ENCODE measurements at regions not wholly inside any gene's neighbourhood (a gene's known extent, or its start where the extent isn't known, plus 50 kb on each side); places are given as distances from the start of the nearest gene placed in this dataset.

DNA sequence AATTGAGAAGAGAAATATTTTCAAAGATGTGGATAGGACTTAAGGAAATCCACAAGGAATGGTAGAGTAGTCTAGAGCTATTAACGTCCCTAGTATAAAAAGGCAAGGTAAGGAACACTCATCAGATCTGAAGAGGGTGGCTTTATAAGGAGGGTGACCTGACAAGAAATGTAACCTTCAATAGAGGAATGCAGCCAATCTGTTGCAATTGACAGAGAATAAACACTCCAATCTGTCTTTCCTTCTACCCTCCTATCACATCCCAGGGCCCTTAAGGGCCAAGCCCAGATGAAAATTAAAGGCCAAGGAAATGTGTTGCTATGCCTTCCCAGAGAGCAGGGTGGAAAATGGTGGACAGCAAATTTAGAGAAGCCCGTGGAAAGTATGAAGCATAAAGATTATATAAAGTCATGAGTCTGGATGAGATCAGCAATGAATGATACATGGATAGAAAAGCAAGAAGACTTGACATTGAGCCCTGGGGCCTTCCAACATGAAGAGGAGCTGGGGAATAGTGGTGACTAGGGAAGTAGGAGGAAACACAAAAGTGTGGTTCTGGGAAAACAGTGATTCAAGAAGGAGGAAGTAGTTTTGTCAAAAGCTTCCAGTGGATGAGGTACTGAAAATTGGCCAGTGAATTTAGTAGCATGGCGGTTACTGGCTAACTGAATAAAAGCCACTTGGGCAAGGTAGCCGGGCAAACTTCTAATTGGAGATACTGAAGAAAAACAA, 270.6 kb upstream of the TANK start:
- DNase-seq, result no peak

DNA sequence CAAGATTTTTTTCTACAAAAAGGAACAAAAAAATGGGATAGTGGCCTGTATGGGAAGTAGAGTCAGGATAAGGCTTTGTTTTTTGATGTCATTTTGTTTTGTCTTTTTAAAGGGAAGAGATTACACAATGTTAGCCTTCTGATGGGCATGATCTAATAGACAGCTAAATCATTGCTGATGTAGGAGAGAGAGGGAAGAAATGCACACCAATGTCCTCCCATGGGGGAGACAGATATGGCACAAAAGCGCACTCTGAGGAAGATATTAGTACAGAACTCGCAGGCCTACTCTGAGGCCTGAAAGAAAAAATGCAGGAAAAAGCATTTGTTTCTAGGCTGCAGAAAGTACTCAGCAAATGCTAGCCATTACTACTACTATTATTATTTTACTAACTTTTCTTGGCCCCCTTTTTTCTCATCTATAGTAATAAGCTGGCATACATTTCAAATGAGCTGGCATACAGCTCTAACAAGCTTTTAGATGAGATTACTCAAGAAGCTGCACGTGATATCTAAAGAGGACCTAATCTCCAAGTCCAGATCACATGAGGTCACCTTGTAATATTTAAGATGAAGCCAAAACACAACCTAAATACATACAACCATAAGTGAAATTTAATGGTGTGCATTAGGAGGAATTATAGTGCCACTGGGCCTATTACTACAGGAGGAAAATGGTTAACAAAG, 269.4 kb upstream of the TANK start:
- no peak for DNase-seq

DNA sequence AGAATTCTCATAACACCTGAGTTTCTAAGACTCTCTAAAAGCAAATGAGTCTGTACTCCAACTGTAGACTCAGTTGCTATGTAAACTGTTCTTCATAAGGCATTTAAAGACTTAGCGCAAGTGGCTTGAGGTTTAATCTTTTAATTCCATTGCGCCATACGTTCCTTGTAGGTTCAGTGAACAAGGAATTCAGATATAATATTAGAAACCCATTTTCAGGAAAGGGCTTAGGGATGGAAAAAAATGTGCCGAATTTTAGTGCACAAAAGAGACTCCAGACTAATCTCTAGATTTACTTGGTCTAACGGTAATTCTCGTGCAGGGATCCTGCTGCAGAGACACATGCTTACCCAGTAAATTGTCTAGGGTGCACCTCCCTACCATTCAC, 268.9 kb upstream of the TANK start:
- DNase-seq, result no peak

DNA sequence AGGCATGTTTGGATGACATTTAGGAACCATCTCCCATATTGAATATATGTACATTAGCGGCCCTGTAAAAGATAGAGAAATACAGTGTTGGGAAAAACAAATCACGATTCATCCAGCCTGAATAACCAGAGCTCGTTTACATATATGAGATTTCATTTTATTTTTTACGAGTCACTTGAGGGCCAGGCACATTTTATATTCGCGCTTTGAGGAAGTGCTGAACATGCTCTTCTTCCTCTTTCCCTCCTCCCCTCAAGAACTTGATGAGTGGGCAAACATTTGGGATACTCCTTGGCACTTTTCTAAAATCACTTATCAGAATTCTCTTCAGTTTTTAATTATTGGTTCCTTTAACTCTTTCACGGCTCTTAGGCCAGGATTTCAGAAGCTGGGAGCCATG, 268.0 kb upstream of the TANK start:
- no peak for DNase-seq

DNA sequence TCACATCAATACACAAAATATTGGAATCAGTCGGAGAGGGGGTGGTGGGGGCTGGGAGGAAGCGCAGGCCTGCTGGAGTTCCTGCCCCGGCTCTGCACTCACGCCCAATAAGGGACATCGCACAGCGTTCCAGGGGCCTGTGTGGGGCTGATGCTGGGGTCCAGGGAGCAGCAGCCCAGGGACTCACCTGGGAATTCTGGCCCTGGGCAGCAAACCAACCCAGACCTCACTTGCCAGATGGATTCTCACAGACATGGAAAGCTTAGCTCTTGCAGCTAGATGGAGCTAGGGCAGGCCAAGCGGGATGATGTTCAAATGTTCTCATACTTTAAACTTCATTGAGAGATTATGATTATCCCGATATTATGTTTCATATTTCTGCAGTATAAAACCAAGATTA, 266.6 kb upstream of the TANK start:
- DNase-seq, result no peak

DNA sequence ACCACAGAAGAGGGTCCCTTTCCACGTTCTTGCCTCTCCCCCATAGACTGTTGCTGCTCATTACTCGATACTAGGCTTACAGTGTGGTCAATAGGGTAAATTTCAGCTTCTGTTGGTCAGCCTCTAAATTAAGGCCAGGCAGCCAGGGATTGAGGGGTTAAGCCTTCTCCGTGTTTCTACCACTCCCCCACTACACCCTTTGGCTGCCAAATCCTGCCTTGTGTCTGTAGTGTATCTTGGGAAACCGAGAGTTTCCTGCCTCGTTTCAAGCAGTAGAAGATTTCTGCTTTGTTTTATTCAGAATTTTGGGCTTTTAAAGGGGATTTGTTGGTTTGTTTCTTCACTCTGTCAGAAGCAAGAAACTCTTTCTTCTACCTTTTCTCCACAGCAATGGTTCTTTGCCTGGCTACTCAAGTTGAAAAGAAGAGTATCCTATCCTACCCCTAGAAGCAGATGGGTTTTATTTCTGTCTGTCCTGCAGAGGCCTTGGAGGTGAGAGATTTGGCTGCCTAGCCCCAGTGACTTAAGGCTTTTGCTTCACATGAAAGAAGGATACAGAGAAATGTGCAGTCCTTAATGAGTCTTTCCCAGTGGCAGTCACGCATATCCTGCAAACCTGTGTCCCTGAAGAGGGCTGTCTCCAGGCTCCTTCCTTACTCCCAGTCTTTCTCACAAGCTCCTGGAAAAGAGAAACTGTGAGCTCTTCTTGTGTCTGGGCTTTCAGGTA, 261.5 kb upstream of the TANK start:
- no peak for DNase-seq

DNA sequence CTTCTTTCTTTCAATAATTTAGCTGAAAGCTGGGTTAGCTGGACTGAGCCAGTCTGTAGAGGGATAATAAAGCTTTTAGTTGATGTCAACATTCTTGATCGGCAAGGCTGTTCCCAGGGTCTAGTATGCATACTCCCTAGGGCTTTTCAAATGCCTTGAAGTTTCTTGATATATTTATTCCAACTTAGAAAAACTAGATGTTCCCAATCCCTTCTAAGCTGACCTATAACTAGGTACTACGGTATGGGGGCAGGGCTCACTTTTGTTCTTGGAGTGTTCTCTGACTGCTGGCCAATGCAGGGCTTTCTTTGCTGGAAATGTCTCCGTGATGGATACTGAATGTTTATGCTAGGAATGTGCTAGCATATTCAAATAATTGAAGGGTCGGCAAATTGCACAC, 258.6 kb upstream of the TANK start:
- no peak for DNase-seq

DNA sequence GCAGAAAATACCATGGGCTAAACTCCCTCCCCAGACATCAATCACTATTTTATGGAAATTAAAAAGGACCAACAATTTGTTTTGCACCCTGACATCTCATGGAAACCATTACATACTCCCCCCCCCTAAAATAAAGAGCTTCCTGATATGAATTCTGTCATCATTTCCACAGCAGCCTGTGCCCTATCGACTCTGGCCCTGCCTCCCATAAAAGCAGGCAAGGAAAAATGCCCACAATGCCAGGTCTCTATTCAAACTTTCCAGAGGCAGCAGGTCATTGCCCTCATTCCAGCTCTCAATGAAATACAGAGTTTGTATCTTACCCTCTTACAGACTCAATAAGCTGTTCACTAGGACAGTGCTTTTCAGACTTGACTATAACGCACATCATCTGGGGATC, 254.4 kb upstream of the TANK start:
- no peak for DNase-seq

DNA sequence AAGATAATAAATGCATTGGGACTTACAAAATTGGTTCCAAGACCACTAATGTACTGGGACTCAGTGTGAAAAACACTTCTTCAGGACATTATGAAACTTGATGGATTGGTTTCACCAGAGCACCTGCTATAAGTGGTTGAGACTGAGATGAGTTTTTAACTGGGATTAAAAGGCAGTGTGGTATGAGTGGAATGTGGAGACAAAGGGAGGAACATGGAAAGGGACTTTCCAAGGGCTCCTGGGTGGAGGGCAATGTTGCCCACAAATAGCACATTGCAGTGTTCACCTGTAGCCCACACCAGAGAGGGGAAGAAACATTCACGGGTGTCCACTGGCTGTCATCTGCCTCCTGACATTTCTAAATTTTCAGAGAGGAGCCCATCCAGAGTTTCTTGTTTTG, 253.3 kb upstream of the TANK start:
- no peak for DNase-seq

DNA sequence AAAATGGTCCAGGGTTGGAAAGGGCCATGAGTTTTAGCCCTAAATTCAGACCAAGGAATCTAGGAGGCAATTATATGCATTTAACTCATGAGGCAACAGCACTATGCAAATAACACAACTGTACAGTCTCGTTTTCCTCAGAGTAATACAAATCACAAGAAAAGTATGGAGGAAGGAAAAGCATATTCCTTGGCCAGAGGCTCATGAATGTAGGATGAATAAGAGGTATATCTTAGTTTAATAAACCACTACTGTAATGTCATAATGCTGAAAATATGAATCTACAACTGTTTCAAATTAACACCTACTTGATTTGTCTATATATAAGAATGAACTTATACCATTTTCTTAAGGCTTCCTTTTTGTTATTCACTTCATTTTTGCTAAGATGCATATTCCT, 252.5 kb upstream of the TANK start:
- DNase-seq, result no peak

DNA sequence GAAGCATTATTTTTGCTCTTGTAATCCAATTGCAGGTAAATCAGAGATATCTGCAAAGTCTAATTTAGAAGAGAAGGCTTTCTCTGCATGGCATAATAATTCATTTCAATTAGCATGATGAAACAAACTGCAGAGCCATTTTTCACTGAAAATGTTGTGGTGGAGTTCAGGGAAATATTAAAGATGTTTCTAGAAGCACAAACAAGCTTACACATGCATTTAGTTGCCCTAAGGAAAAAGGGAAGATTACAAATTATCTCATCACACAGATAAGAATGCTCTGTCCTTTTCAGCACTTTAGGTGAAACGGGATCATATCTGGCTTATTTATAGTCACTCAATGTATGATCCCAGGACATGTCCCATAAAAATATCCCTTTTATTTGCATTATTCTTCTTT, 252.1 kb upstream of the TANK start:
- DNase-seq, result no peak

DNA sequence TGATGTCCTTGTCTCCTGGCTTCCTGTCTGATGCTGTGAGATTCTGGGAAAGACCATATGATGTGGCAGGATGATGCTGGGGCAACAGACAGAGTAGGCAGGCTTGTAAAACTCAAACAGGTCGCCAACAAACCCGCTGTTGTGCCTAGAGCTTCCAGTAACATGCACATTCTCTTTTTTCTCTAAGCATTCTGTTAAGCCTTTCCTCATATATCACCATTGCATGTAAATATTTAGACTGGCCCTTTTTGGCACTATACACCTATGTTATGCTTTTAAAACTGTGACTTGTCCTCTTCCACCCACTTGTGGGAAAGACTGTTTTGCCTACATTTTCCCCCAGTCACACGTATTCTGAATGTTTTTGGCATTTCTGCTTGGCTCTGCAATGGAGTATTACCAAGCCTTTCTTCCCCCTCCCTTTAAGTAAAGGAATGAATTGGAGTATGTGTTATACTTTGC, 250.4 kb upstream of the TANK start:
- DNase-seq, result no peak

DNA sequence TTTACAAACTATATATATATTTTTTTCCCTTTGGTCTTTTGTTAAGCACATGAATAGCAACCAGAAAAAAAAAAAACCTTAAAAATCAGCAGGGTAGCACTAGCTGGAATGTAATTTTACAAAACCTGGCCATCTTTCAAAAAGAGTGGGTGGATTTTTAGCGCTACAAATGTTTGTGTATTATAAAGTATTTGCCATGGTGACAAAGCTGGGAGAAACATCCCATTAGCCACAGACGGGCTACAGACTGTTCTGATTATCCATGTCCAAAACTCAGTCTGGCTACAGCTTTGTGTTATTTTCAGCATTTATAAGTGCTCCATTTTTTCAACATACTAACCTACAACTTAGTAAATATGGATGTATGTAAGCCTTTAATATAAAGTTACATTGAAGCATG, 249.5 kb upstream of the TANK start:
- no peak for DNase-seq

DNA sequence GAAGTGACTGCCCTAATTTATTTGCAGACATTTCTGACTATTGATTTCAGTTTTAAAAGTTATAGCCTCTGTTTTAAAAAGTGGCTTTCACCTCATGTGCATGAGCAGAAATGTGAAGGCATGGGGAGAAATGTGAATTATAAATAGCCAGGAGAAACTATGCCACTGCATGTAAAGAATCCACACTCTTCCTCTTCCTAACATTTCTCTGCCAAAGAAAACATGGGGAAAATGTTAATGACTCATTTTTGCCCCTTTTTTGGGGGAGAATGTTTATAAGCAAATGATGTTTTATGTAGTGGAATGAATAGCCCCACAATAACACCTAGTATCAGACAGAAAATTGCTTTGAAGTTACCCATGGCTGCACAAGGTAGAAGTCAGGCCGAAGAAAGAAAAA, 249.0 kb upstream of the TANK start:
- no peak for DNase-seq

DNA sequence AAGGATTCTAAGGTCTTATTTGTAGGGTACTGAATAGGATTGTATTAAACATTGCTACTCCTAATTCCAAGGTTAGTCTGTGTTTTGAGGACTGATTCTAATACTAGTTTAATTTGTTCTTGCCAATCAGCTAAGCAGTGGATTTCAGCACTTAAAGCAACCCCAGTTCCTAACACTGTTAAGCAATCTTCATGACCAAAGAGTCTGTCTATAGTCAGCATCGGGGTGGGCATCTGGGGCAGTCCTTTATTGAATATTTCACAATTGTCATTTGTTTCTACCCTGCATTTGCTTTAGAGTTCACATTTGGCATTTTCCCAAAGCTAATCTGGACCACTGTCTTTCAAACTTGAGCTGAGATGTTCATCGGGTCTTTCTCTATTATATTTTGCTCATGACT, 248.0 kb upstream of the TANK start:
- DNase-seq, result no peak

DNA sequence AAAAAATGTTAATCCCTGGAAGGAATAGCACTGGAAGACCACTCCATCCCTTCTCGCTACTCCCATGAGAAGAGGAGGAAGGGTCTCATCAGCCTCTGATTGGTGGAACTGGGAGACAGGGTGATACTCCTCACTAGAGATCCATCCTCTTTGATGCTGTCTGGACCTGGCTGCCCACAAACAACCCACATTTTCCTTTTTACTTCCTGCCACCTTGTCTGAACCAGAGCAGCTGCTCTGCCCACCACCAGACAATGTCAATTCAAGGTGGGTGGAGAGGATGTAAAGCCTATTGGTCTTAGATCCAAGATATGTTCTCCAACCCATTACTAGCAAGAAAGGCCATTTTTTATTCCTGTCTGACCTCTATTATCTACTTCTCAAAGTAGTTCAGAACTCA, 246.9 kb upstream of the TANK start:
- no peak for DNase-seq

DNA sequence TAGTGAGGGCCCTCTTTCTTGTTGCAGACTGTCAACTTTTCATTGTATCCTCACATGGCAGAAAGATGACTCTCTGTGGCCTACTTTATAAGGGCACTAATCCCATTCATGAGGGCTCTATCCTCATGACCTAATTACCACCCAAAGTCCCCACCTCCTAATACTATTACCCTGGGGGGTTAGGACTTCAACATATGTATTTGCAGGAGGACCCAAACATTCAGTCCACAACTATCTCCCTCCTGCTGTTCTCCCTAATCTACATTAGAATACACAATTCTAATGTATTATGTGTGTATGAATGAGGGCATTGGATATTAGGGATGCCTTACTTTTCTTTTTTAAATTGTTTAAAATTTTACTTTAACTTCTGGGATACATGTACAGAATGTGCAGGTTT, 246.0 kb upstream of the TANK start:
- DNase-seq, result no peak

DNA sequence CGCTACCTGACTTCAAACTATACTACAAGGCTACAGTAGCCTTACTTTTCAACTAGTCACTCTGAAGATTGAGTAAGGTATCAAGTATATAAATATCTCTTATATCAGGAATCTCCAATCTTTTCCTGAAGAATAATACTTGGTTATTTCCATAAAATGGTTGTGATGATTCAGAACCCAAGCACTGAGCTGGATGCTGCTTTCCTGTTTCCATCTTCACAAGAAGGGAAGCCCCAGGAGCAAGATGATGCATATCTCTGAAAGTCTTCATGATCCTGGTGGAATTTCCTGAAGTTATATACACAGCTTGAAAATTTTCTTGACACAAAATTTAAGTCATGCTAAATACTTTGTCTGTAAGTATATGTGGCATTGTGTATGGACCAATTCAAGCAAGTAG, 243.9 kb upstream of the TANK start:
- DNase-seq, result no peak

DNA sequence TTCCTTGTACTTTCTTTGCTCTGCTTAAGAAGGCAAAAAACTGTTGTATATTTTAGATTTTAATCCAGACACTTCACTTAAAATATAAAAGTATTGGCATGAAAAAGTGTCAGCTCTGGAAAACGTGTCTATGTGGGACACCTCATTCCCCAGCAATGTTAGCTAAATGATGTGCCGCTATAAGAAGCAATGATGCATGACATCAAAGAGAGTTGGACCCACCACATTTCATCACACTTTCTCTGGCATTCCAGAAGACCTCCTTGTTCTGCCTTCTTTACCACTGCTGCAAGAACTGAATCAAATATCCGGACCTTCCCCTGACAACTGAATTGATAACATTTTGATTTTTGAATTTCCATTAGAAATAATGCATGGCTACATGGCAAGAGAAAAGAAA, 242.4 kb upstream of the TANK start:
- DNase-seq, result no peak

DNA sequence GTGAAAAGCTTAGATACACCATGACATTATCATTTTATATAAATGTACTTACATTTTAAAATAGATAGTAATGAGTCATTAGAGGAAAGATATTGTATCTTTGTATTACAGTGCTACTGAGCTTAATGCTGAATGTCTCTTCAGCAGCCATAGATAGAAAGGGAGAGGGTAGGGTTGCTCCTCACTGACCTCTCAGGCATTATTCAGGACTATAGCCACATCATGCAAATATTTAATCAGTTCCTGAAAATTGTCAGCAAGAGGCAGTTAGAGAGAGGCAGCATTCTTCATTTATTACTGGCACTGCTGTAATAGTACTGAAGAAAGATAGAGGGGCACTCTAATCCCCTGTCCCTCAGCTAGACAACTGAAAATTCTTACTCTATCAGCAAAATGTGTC, 242.0 kb upstream of the TANK start:
- DNase-seq, result no peak

DNA sequence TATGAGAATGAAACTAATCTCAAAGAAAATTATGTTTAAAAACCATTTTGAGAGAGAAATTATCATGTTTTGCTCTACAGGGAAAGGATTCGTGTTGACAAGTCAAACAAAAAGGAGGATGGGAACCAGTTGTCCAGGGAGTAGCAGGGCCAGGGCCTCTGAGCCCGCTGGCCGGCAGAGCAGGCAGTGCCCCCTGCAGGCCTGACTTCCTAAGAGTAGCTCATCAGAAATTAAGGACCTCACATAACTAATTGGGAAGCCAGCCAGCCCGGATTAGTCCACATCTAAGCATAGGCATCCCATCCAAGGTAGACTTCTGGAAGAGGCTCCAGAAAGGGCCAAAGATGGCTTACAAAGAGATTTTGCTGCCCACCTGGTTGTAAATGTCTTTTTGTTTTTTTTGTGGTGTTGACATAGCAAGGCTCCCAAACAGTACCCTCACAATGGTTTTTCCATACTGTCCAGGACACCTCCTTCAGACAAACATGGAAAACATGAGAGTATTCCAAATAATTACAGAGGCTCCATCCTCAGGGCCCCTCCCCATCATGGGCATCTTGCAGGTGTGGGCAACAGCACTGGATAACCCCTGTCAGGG, 241.2 kb upstream of the TANK start:
- DNase-seq, result peak; percentile 43

DNA sequence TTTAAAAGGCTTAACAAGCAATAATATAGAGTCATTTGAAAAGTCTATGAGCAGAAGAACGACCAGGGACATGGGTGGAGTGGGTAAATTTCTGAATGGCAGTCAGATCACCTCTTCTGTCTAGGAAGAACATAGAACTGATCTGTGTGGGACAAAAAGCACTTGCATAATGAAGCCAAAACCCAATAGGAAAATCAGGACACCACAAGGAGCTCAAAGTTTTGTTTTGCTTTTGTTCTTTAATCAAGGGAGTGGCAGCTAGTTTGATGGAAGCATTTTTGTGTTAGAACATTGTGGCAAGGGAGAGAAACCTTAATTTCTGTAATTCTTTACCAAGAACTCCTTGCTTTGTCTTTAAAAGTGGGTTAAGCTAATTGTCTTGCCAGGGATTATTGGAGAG, 240.2 kb upstream of the TANK start:
- no peak for DNase-seq

DNA sequence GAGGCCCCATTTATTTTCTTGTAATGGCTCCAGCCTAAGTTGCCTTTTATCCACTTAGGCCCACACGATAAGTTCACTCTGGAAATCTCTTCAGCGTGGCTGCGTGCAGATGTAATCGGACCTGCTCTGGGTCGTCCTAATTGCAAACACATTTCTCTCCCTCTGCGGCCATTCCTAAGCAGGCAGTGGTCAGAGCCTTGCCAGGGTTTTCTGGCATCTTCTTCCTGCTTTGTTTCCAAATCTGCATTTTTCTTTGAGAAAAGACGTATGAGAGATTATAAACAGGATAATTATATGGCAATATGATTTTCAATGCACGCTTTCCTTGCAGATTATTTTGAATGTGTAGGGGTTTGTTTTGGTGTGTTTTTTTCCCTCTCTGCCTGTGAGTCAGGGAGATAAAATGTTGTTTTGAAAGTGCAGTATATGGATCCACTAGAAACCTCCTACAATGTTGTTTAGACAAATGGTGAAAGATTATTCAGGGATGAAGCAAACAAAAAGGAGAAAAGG, 239.4 kb upstream of the TANK start:
- DNase-seq, result no peak

All from stimulated activated CD4-positive, alpha-beta T cell treated with anti-CD3 and anti-CD28 coated beads, Interleukin-15, amount 100 ng/mL, for 24 hours (primary cell).